Stimulated activated naive CD4-positive, alpha-beta T cell (primary cell): ENCODE measurements at regions not wholly inside any gene's neighbourhood (a gene's known extent, or its start where the extent isn't known, plus 50 kb on each side); places are given as distances from the start of the nearest gene placed in this dataset.

Experiments used
- DNase-seq, 6 experiments: peaks; one replicate each; lab custom pipeline; 2025; lab: John Stamatoyannopoulos, UW

DNA sequence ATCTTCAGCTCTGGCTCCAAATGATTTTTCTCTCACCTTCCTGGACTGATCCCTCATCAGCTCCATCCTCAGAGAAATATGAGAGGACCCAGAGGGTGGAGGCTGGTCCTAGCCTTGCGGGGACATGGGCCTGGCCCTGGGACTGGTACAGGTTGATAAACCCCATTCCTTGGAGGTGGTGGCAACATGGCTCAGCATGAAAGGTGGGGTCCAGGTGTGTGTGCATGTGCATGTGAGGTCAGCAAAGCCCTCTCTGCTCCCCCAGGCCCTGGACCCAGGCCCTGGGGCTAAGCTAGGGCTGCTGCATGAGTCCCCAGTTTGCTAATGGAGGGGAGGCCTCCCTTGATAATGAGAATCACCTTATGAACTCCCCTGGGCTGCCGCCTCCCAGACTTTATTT is 363.1 kb downstream of the MATN1 start:
- DNase-seq: no peak

DNA sequence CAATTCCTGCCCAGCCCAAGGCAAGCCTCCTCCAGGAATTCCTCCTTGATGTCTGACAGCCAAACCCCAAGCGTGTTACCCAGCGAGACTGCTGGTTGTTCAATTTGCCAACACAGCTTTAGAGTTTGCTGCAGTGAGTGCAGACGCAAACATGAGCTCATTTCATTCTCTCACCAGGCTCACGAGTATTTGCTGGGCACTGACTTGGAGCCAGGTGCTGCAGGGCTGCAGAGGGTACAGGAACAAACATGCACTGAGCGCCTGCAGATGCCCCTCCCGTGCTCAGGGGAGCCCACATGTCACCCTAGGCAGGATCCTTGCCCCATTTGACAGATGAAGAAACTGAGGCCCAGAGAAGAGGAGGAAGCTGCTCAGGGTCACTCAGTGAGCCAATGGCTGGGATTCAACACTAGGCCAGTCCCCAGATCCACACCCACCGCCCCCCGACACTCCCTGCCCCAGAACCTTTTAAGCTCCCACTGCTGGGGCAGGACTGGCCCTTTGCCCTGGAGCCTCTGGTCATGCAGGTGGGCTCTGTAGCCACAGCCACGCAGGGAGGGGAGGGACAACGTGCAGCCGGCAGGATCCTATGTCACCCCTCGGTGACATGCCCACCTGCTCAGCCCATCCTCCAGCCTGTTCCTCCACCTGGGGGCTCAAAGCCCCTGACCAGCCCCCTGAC is 363.7 kb downstream of the MATN1 start:
- DNase-seq: no peak

GRCh38 chr1:30358500-30358899 is 364.9 kb downstream of the MATN1 start:
- no peak for DNase-seq

GRCh38 chr1:30356839-30357238 is 366.5 kb downstream of the MATN1 start:
- DNase-seq: no peak

DNA sequence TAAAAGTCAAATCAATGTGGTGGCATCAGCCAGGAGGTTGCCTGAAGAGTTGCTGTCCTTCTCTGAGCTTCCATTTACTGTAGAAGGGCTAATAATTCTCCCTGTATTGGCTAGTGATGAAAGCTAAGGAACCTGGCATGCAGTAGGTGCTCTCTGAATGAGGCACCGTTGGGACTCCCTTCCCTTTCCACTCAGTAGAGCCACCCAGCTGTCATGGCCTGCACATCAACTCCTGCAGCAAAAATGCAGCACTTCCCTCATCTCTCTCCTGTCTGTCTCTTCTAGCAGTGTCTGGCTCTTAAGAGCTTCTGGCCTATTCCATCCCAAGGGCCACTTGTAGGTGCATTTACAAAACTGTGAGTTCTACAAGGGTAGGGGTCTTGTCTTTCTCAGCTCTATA is 369.0 kb downstream of the MATN1 start:
- DNase-seq: no peak

- no peak for DNase-seq
Observed at GRCh38 chr1:30353637-30354036, 369.7 kb downstream of the MATN1 start.

DNA sequence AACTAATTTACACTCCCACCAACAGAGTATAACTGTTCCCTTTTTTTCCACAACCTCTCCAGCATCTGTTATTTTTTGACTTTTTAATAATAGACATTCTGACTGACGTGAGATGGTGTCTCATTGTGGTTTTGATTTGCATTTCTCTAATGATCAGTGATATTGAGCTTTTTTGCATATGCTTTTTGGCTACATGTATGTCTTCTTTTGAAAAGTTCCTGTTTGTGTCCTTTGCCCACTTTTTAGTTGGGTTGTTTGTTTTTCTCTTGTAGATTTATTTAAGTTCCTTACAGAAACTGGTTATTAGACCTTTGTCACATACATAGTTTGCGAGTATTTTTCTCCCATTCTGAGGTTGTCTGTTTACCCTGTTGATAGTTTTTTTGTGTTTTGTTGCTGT is 375.2 kb downstream of the MATN1 start:
- DNase-seq: no peak

- DNase-seq: no peak
Observed at GRCh38 chr1:30345491-30346130, 377.8 kb downstream of the MATN1 start.

- no peak for DNase-seq
Observed at GRCh38 chr1:30343562-30343961, 379.8 kb downstream of the MATN1 start.

GRCh38 chr1:30342535-30343141 is 380.7 kb downstream of the MATN1 start:
- DNase-seq: no peak

- DNase-seq: no peak
Observed at GRCh38 chr1:30340934-30341333, 382.5 kb downstream of the MATN1 start.

GRCh38 chr1:30339866-30340265 is 383.5 kb downstream of the MATN1 start:
- no peak for DNase-seq

- no peak for DNase-seq
Observed at GRCh38 chr1:30338765-30339164, 384.6 kb downstream of the MATN1 start.

GRCh38 chr1:30337324-30337620 is 386.1 kb downstream of the MATN1 start:
- no peak for DNase-seq

DNA sequence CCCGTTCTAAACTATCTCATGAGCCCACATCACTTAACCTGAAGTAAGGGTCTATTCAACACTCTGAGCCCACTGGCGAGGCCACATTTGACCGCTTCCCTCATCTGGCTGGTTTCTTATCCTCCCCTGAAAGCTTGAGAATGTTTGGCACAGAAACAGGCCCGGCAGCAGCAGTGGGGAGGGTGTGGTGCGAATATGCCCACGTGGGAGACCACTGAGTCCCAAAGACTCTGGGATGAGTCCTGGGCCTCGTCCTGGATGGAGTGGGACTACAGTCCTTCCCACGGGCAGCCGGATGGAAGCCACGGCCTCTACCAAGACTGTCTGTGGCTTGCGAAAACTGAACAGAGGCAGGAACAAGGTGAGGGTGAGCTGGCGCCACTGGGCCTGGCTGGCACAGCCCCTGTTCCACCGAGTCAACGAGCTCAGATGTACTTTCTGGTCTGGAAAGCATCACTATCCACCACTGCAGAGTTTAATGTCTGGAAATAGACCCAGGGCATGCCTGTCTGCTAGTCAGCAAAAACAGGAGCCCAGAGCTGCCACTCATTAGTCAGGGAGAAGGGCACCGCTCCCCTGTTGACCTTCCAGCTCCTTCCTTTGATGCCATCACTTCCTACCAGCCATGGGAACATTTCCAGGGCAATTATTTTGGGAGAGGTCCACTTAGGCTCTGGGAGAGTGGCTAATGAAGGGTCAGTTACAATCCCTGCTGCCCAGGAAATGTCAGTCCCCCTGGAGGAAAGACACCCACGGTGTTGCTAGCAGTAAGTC is 386.6 kb downstream of the MATN1 start:
- no peak for DNase-seq

DNA sequence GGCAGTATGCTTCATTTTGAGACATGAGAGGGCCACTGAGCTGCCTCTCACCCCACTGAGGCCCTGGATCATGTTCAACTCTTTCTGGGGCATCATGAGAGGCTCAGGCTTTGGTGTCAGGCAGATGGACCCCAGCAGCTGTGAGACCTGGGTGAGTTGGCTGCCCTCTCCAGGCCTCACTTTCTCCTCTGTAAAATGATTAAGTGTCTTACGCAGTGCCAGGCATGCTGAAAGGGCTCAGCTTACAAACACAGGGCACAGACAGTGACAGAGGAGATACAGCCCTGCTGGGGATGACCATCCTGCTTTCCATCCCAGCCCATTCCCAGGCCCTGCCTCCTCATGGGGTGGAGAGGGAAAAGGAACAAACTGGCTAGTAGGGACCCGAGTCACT is 387.4 kb downstream of the MATN1 start:
- no peak for DNase-seq

DNA sequence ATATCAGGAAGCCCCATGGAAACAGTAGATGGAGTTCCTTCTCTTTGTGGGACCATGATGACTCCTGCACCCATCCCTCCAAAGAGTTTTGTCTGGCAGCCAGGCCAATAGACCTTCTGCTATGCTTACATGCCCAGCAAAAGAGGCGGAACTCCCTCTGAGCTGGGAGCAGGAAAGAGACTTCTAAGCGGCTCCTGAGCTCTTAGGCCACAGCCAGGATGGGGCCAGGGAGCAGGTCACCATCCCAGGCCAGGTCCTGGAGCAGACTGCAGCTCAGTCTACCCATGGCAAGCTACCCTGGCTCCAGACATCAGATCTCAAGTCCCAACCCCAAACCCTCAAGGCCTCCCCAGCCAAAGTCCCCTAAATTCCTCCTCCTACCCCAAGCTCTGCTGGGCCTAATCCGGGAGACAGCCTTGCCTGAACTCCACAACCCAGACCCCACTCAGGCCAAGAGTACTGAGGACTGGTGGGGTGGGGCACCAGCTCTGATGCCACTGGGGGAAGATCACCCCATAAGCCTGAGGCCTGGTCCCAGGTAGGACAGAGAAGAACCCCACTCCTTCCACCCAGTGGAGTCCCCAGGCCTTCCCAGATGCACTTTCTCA is 387.9 kb downstream of the MATN1 start:
- no peak for DNase-seq

GRCh38 chr1:30334767-30335166 is 388.6 kb downstream of the MATN1 start:
- DNase-seq: no peak

GRCh38 chr1:30332116-30333094 is 391.0 kb downstream of the MATN1 start:
- no peak for DNase-seq

GRCh38 chr1:30331415-30332065 is 391.8 kb downstream of the MATN1 start:
- no peak for DNase-seq

- no peak for DNase-seq
Observed at GRCh38 chr1:30330644-30331043, 392.7 kb downstream of the MATN1 start.
